ENCODE measurements at regions not wholly inside any gene's neighbourhood (a gene's known extent, or its start where the extent isn't known, plus 50 kb on each side); places are given as distances from the start of the nearest gene placed in this dataset.

DNA sequence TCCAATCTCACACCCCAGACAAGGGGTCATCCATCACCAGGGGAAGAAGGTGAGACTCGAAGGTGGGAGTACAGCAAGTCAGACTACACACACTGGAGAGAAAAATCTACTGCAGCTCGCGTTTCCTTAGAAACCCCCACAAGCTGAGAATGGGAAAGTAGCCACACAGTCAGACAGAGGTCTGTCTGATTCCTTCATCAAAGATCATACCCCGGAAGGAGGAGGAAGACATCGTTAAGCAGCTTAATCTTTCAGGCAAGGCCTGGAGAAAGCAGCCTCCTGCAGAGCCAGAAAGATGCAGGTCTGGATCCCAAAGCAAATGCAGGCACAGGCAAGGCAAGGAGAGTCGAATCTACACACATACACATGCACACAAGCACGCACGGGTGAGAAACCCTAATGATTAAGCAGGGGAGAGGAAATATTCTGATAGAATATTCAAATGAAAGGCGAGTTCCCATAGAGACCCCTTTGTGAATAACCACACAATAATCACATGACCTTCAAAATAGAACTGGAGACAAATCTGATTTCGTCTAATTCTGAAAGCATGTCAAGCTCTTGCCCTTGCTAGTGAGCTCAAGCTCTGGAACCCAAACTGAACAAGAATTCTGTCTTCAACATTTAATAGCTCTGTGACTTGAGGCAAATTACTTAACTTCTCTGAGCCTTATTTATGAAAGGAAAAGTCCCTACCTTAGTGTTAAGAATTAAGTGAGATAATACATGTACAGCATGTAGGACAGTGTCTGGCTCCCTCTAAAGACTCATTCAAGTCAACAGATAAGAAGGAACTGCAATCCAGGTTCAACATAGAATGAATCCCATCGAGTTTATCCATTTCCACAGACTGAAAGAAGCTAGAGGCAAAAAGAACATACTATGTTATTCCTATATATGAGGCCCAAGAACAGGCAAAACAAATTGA lies 387.8 kb downstream of the OMA1 start:
- TF ChIP-seq CTCF (IDR thresholded peaks at IDR 0.05 in 4 of 5, conservative IDR thresholded peaks at IDR 0.05 in 1 of 5) = no peak
- TF ChIP-seq POLR2A (IDR thresholded peaks at IDR 0.05) = no peak
